Vagina (tissue), 2 donors: ENCODE measurements at regions not wholly inside any gene's neighbourhood (a gene's known extent, or its start where the extent isn't known, plus 50 kb on each side); places are given as distances from the start of the nearest gene placed in this dataset.

Experiments
- POLR2A ChIP-seq, 2 donors: fragments of 450-650 bp; IDR thresholded peaks; one replicate each; pipeline ENCODE4 v1.6.1; 2017; ENCODE audit warnings: antibody characterized with exemption in 2 of 2, mild to moderate bottlenecking in 2 of 2, moderate library complexity in 2 of 2
- TF ChIP-seq, protein P1 (sequence below), 3 experiments: fragments of 450-650 bp in 2 of 3; fragments of 200-600 bp in 1 of 3; sonication (generic) in 1 of 3; IDR thresholded peaks; one replicate each; pipeline ENCODE4 v1.5.1; 2017 to 2019; ENCODE audit warnings: antibody characterized with exemption in 3 of 3, mild to moderate bottlenecking in 2 of 3, moderate library complexity in 2 of 3

DNA sequence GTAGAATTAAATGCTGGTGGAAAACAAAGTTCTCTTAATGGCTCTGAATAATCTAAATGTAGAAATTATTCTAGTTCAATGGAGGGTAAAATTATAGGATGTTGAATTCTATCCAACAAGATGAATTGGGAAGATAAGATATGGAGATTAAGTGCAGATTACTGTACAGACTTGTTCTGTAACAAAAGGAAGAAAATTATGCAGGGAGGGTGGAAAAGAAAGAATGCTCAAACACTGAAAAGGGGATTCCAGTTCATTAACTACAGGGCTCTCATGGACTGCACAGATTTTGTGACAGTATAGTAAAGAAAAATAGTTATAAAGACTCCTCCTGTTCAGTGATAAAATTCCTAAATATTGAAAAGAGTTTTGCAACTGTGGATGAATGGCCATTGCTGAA is 1794.0 kb upstream of the PCDH7 start:
- TF ChIP-seq, protein P1, sequence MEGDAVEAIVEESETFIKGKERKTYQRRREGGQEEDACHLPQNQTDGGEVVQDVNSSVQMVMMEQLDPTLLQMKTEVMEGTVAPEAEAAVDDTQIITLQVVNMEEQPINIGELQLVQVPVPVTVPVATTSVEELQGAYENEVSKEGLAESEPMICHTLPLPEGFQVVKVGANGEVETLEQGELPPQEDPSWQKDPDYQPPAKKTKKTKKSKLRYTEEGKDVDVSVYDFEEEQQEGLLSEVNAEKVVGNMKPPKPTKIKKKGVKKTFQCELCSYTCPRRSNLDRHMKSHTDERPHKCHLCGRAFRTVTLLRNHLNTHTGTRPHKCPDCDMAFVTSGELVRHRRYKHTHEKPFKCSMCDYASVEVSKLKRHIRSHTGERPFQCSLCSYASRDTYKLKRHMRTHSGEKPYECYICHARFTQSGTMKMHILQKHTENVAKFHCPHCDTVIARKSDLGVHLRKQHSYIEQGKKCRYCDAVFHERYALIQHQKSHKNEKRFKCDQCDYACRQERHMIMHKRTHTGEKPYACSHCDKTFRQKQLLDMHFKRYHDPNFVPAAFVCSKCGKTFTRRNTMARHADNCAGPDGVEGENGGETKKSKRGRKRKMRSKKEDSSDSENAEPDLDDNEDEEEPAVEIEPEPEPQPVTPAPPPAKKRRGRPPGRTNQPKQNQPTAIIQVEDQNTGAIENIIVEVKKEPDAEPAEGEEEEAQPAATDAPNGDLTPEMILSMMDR (IDR thresholded peaks at IDR 0.05), result no peak
- TF ChIP-seq POLR2A (IDR thresholded peaks at IDR 0.05), result no peak
